GM19467 (cell line): ENCODE measurements at regions not wholly inside any gene's neighbourhood (a gene's known extent, or its start where the extent isn't known, plus 50 kb on each side); places are given as distances from the start of the nearest gene placed in this dataset.
"Not testable (repeated sequence)": the region's sequence is repeated elsewhere in the genome, so short reads cannot be mapped to it uniquely, and the experiment has no call there.

Source experiments
- ATAC-seq: cut with Tn5 transposase; IDR thresholded peaks from one replicate; pipeline ENCODE4 v1.9.1; 2021; ENCODE audit warnings: mild to moderate bottlenecking, moderate library complexity; ENCODE audit not compliant: unreplicated experiment

- no peak for ATAC-seq
Measured at GRCh38 chr18:65206551-65207260, 544.1 kb upstream of the CDH7 start.

DNA sequence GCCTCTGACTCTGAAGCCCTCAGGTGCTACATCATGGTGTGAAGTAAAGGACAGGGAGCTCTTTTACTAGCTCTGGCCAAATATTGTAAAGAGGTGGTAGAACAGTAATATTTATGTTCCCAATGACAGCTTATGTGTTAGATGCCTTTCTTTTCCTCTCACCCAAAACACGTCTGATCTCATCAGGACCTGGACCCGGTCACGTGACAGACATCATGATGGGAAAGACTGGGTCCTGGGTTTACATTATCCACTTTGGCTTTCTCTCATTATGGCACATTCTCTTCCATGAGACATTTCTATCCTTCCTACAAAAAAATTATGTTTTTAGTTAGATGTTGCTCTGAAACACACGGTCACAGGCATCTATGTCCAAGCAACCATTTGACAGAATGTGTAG is 548.7 kb upstream of the CDH7 start:
- ATAC-seq = no peak

DNA sequence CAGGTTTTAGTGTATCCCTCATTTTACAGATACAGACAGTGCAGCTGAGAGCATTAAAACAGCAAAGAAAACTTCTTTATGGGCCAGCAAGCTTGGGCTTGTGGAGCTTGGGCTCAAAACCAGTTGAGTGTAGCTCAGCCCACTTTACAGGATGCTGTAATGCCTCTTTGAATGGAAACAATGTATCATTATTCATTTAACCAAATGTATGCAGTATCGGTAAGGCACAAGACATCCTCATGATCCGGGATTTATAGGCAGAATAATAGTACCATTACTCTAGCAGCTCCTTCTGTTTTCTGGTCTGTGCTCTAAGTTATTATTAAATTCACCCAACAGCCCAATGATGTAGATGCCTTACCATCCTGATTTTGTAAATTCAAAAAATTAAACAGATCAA is 575.1 kb upstream of the CDH7 start:
- no peak for ATAC-seq

DNA sequence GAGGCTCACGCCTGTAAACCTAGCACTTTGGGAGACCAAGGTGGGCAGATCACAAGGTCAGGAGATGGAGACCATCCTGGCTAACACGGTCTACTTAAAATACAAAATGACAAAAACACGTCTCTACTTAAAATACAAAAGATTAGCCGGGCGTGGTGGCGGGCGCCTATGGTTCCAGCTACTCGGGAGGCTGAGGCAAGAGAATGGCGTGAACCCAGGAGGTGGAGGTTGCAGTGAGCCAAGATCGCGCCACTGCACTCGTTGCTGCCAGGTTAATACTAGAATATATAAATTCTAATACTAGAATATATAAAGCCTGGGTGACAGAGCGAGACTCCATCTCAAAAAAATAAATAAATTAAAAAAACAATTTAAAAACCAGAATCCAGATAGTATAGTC is 588.7 kb upstream of the CDH7 start:
- ATAC-seq = not testable (repeated sequence)

GRCh38 chr18:65146482-65147021 is 604.3 kb upstream of the CDH7 start:
- no peak for ATAC-seq

GRCh38 chr18:65145312-65145711 is 605.5 kb upstream of the CDH7 start:
- ATAC-seq = no peak

DNA sequence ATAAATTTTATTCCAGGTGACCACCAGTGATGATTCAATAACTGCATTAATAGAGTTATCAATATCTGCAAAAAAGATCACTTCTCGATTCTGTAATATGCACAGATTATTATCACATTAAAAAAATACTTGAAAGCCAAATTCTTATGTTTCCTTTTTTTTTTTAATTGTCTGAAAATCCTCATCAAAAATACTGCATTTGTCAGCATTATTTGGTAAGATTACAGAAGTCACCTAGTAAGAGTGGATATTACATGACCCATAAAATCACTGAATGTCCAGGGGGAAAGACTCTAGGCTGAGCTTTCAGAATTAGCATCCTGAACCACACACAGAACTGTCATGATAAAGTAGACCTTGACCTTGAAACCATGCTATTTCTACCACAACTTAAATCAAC is 617.2 kb upstream of the CDH7 start:
- no peak for ATAC-seq

DNA sequence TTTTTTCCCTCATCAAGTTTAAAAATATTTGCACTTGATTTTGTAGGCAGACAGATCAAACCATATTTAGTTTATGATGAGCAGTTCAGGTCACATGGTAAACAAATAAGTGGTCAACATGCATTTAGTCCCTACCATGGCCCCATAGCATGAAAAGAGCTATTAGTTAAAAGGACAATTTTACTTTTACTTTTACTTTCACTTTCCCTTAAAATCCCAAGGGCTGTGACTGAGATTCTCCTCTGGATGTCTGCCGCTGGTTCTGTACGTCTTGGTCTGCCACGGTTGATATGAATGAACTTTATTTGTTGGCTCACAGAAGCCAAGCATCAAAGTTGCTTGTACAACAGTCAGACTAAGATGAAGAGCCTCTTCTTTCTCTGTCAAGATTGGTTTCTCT is 626.2 kb upstream of the CDH7 start:
- ATAC-seq = no peak

DNA sequence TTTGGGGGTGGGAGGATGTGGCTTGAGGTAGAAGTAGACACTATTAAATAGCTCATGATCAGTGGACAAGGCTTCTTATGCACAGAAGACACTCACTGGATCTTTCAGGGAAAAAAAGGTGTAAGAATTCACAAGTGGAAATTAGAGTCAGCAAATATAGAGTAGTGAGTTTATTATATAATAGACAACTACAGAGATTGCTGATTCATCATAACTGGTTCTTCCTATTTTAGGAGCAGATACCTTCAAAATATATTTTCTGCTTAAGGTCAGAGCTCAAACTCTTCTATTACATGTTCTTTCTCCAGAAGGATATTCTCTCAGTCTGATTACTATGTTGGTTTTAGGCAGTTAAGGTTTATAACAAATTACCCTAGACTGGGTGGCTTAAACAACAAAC is 646.9 kb upstream of the CDH7 start:
- no peak for ATAC-seq

- no peak for ATAC-seq
Measured at GRCh38 chr18:65093346-65093745, 657.5 kb upstream of the CDH7 start.

DNA sequence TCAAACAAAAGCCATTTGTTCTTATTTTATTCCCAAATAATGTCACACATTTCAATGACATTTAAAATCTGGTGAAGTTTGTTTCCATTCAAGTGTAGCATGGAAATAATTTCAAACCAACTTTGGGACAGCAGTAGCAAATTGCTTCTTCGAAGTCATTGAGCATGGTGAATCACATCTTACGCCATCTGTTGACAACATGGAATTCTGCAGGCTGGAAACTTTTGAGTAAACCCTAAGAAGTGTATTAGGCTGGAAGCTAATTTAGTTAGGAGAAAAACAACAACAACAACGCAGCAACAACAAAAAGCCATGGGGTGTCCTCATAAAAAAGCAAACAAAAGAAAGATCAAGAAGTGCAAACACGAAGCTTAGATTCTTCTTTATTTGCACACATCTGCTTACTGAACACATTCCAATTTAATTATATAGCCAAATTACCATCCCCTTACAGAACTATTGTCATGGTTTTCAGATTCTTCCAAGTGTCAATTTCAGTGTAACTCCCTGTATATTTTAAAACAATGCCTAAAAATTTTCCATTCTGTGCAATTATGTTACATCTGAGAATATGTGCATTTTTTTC is 659.0 kb upstream of the CDH7 start:
- no peak for ATAC-seq

- ATAC-seq = no peak
Measured at GRCh38 chr18:65082907-65083306, 667.9 kb upstream of the CDH7 start.

- no peak for ATAC-seq
Measured at GRCh38 chr18:65081786-65082185, 669.0 kb upstream of the CDH7 start.

- no peak for ATAC-seq
Measured at GRCh38 chr18:65073060-65073550, 677.7 kb upstream of the CDH7 start.

GRCh38 chr18:65057439-65058083 is 693.3 kb upstream of the CDH7 start:
- ATAC-seq = no peak

- no peak for ATAC-seq
Measured at GRCh38 chr18:65056575-65056974, 694.2 kb upstream of the CDH7 start.

- no peak for ATAC-seq
Measured at GRCh38 chr18:65049586-65049985, 701.2 kb upstream of the CDH7 start.

DNA sequence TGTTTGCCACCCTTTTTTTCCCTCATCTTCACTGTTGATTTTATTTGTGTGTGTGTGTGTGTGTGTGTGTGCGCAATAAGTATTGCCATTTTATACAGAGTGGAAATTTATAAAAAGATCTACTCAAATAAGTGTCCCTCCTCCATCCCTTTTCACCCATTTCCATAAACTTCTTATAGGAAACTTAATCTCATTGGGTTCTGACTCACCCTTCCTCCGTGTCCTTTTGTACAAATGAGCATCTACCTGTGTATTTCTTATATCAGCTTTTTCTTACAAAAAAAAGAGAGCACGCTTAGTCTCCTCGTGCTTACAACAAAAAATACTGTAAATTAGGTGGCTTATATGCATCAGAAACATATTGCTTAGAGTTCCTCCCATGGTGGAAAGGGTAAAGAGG is 711.2 kb upstream of the CDH7 start:
- no peak for ATAC-seq

DNA sequence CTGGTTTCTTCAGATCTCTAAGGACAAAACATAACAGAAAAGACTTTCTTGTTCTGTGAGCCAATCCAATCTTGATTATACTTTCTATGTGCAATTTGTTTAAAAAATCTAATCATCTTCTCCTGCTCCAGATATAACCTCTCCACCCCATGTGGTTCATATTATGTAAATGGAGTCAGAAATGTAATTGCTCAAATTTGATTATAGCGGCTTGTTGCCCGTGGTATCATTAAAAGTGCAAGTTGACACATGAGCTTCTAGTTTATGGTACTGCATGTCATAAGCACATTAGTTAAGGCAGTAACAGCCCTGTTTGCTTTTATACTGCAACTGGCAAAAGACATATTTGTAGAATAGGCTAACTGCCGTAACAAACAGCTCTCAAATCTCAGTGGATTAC is 715.1 kb upstream of the CDH7 start:
- no peak for ATAC-seq

- no peak for ATAC-seq
Measured at GRCh38 chr18:65025756-65026155, 725.1 kb upstream of the CDH7 start.

GRCh38 chr18:65021021-65021420 is 729.8 kb upstream of the CDH7 start:
- ATAC-seq = no peak

DNA sequence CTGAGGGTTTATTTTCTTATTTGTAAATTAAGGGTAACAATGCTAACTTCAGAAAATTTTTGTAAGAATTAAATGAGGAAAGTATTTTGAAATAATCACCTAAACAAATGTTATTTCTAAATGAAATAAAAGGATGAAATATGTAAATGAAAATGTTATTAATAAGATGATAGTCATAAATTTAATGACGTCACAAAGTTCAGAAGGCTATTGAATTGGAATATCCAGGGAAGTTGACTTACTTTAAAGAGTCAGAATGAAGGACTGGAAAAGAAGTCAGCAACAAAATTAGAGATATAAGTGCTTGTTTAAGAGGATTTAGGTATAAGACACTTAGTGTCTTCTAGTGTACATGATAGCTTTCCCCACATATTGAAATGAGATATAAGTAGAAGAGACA is 732.6 kb upstream of the CDH7 start:
- ATAC-seq = no peak
